HL-60 (cell line): ENCODE measurements at regions not wholly inside any gene's neighbourhood (a gene's known extent, or its start where the extent isn't known, plus 50 kb on each side); places are given as distances from the start of the nearest gene placed in this dataset.

Experiments
- DNase-seq, 2 experiments: peaks; one replicate each; pipeline ENCODE4 v3.0.0-alpha.2; 2010 to 2020; ENCODE audit warnings: low read depth in 1 of 2, low spot score in 1 of 2
- H3K27ac ChIP-seq: fragments of 250-450 bp; sonication (Bioruptor Pico); replicated peaks from 2 replicates; pipeline ENCODE4 v1.5.1; 2020; ENCODE audit warnings: mild to moderate bottlenecking, moderate library complexity
- H3K27me3 ChIP-seq: fragments of 250-450 bp; sonication (Bioruptor Pico); 2 replicates; pipeline ENCODE4 v1.5.1; 2021; ENCODE audit warnings: mild to moderate bottlenecking, moderate library complexity; ENCODE audit not compliant: insufficient read depth, poor library complexity, severe bottlenecking
- H3K4me3 ChIP-seq: replicated peaks from 2 replicates; pipeline ENCODE4 v1.5.1; 2011; ENCODE audit warnings: mild to moderate bottlenecking, control low read depth, low read length; ENCODE audit not compliant: insufficient read depth
- GABPA ChIP-seq: IDR thresholded peaks from 2 replicates; pipeline ENCODE4 v1.6.1; 2012; ENCODE audit warnings: low read depth
- POLR2AphosphoS5 ChIP-seq: IDR thresholded peaks from 2 replicates; pipeline ENCODE4 v1.6.1; 2012; ENCODE audit warnings: low read depth
- REST ChIP-seq: IDR thresholded peaks from 2 replicates; pipeline ENCODE4 v1.6.1; 2012; ENCODE audit warnings: low read depth; ENCODE audit not compliant: insufficient replicate concordance
- SPI1 ChIP-seq: IDR thresholded peaks from 2 replicates; pipeline ENCODE4 v1.6.1; 2012; ENCODE audit warnings: low read depth, mild to moderate bottlenecking, borderline replicate concordance
- TF ChIP-seq, protein P1 (sequence below): IDR thresholded peaks from one replicate; pipeline ENCODE4 v1.5.1; 2011; ENCODE audit warnings: low read length, control low read depth, inconsistent platforms; ENCODE audit not compliant: insufficient read depth

- Histone ChIP-seq H3K4me3 (no peak overlapping the region), H3K27me3 (no peaks in the 10 kb centered on the region), H3K27ac (no peak overlapping the region)
- no peak for DNase-seq
- TF ChIP-seq POLR2AphosphoS5, result no peak
- no peak for TF ChIP-seq SPI1
- TF ChIP-seq GABPA, result no peak
- TF ChIP-seq, protein P1, sequence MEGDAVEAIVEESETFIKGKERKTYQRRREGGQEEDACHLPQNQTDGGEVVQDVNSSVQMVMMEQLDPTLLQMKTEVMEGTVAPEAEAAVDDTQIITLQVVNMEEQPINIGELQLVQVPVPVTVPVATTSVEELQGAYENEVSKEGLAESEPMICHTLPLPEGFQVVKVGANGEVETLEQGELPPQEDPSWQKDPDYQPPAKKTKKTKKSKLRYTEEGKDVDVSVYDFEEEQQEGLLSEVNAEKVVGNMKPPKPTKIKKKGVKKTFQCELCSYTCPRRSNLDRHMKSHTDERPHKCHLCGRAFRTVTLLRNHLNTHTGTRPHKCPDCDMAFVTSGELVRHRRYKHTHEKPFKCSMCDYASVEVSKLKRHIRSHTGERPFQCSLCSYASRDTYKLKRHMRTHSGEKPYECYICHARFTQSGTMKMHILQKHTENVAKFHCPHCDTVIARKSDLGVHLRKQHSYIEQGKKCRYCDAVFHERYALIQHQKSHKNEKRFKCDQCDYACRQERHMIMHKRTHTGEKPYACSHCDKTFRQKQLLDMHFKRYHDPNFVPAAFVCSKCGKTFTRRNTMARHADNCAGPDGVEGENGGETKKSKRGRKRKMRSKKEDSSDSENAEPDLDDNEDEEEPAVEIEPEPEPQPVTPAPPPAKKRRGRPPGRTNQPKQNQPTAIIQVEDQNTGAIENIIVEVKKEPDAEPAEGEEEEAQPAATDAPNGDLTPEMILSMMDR, result no peak
- TF ChIP-seq REST, result no peak
Measured at GRCh38 chr4:23033796-23034195, 341.1 kb downstream of the GBA3 start.

DNA sequence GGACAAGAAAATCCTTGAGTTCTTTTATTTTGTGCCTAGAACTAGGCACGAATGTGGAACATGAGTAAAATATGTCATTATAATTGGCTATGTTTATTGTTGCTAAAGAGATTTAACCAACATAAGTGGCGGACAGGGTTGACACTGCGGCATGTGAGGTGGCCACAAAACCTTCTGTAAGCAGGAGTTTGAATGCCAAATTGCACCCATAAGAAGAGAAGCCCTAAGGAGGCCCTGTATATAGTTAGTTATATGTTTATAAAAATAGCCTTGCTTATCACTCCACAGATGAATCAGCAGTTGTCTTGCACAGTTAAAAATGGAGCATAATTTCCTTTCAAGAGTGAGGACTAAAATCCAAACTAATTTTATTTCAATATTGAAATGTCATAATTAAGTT lies 336.1 kb downstream of the GBA3 start:
- no peaks in the 10 kb centered on the region for H3K27me3 ChIP-seq
- no peak for TF ChIP-seq SPI1
- TF ChIP-seq REST, result no peak
- no peak for TF ChIP-seq POLR2AphosphoS5
- TF ChIP-seq, protein P1, result no peak
- TF ChIP-seq GABPA, result no peak
- no peak overlapping the region for H3K4me3 ChIP-seq
- DNase-seq, result no peak
- no peak overlapping the region for H3K27ac ChIP-seq

GRCh38 chr4:23023666-23024065 lies 330.9 kb downstream of the GBA3 start:
- TF ChIP-seq REST, result no peak
- TF ChIP-seq, protein P1, result no peak
- no peak overlapping the region for H3K27ac ChIP-seq
- DNase-seq, result no peak
- H3K4me3 ChIP-seq, result no peak overlapping the region
- no peaks in the 10 kb centered on the region for H3K27me3 ChIP-seq
